EH (cell line): ENCODE measurements at regions not wholly inside any gene's neighbourhood (a gene's known extent, or its start where the extent isn't known, plus 50 kb on each side); places are given as distances from the start of the nearest gene placed in this dataset.

ENCODE experiments used
- DNase-seq: peaks from one replicate; pipeline ENCODE4 v3.0.0-alpha.2; 2015; ENCODE audit warnings: low read depth

- no peak for DNase-seq
Observed at GRCh38 chr22:49237703-49238102, 590.0 kb downstream of the BRD1 start.

GRCh38 chr22:49237279-49237678, 590.4 kb downstream of the BRD1 start:
- no peak for DNase-seq

- DNase-seq: no peak
Observed at GRCh38 chr22:49236541-49237075, 591.1 kb downstream of the BRD1 start.

GRCh38 chr22:49235463-49236300, 592.0 kb downstream of the BRD1 start:
- DNase-seq: no peak

- no peak for DNase-seq
Observed at GRCh38 chr22:49234459-49234858, 593.2 kb downstream of the BRD1 start.

- no peak for DNase-seq
Observed at GRCh38 chr22:49233507-49234100, 594.1 kb downstream of the BRD1 start.

- no peak for DNase-seq
Observed at GRCh38 chr22:49232319-49233067, 595.2 kb downstream of the BRD1 start.

- DNase-seq: no peak
Observed at GRCh38 chr22:49230194-49230577, 597.5 kb downstream of the BRD1 start.

GRCh38 chr22:49229483-49230193, 598.0 kb downstream of the BRD1 start:
- no peak for DNase-seq

GRCh38 chr22:49228431-49229037, 599.1 kb downstream of the BRD1 start:
- no peak for DNase-seq

- DNase-seq: no peak
Observed at GRCh38 chr22:49227670-49228069, 600.0 kb downstream of the BRD1 start.

- no peak for DNase-seq
Observed at GRCh38 chr22:49226096-49226495, 601.6 kb downstream of the BRD1 start.

GRCh38 chr22:49224243-49224642, 603.4 kb downstream of the BRD1 start:
- DNase-seq: no peak

GRCh38 chr22:49218142-49218541, 609.5 kb downstream of the BRD1 start:
- no peak for DNase-seq

- no peak for DNase-seq
Observed at GRCh38 chr22:49216579-49216978, 611.1 kb downstream of the BRD1 start.

- DNase-seq: no peak
Observed at GRCh38 chr22:49215840-49216239, 611.8 kb downstream of the BRD1 start.

GRCh38 chr22:49214976-49215375, 612.7 kb downstream of the BRD1 start:
- no peak for DNase-seq

- DNase-seq: no peak
Observed at GRCh38 chr22:49213731-49214352, 613.8 kb downstream of the BRD1 start.

- DNase-seq: no peak
Observed at GRCh38 chr22:49212466-49212865, 615.2 kb downstream of the BRD1 start.

- DNase-seq: no peak
Observed at GRCh38 chr22:49212002-49212401, 615.7 kb downstream of the BRD1 start.

- DNase-seq: no peak
Observed at GRCh38 chr22:49211176-49211575, 616.5 kb downstream of the BRD1 start.
